Keratinocyte (primary cell): ENCODE measurements at regions not wholly inside any gene's neighbourhood (a gene's known extent, or its start where the extent isn't known, plus 50 kb on each side); places are given as distances from the start of the nearest gene placed in this dataset.

ENCODE experiments used
- DNase-seq: peaks from one replicate; pipeline ENCODE4 v3.0.0-alpha.2; 2011; ENCODE audit warnings: low read depth, missing footprints, low spot score
- FAIRE-seq: peaks from 2 replicates; lab custom pipeline; 2011; peaks lifted over from hg19 to GRCh38; lab: Jason Lieb, UNC
- H2AFZ ChIP-seq: 2 replicates; pipeline ENCODE4 v1.6.0; 2012; ENCODE audit warnings: low read length, control low read depth, inconsistent platforms; ENCODE audit not compliant: control insufficient read depth
- H3K27ac ChIP-seq: 2 replicates; pipeline ENCODE4 v1.5.1; 2011; ENCODE audit warnings: low read length; ENCODE audit not compliant: control insufficient read depth, insufficient read depth
- H3K27me3 ChIP-seq: 3 replicates; pipeline ENCODE4 v1.6.0; 2011; ENCODE audit warnings: low read length; ENCODE audit not compliant: control insufficient read depth, insufficient read depth; ENCODE audit errors: extremely low read depth
- H3K36me3 ChIP-seq, 2 experiments: 2 replicates in 1 of 2; 3 replicates in 1 of 2; pipeline ENCODE4 v1.5.1; 2011; ENCODE audit warnings: low read length in 2 of 2, mild to moderate bottlenecking in 1 of 2; ENCODE audit not compliant: control insufficient read depth in 2 of 2, insufficient read depth in 2 of 2; ENCODE audit errors: extremely low read depth in 1 of 2
- H3K4me1 ChIP-seq: 3 replicates; pipeline ENCODE4 v1.5.1; 2011; ENCODE audit warnings: low read length; ENCODE audit not compliant: control insufficient read depth, insufficient read depth; ENCODE audit errors: extremely low read depth
- H3K4me2 ChIP-seq: 3 replicates; pipeline ENCODE4 v1.6.0; 2011; ENCODE audit warnings: low read depth, low read length; ENCODE audit not compliant: control insufficient read depth, insufficient read depth; ENCODE audit errors: extremely low read depth
- H3K4me3 ChIP-seq, 3 experiments: fragments of 200-600 bp in 1 of 3; sonication (generic) in 1 of 3; 2 replicates in 2 of 3; 3 replicates in 1 of 3; pipeline ENCODE4 v1.5.1; 2011 to 2016; ENCODE audit warnings: low read length in 3 of 3, mild to moderate bottlenecking in 3 of 3, control low read depth in 2 of 3, inconsistent platforms in 1 of 3, low read depth in 1 of 3, mixed read lengths in 1 of 3, mixed run types in 1 of 3, moderate library complexity in 1 of 3; ENCODE audit not compliant: control insufficient read depth in 2 of 3, insufficient read depth in 2 of 3; ENCODE audit errors: extremely low read depth in 1 of 3
- H3K79me2 ChIP-seq: 2 replicates; pipeline ENCODE4 v1.6.0; 2012; ENCODE audit warnings: low read length; ENCODE audit not compliant: control insufficient read depth, insufficient read depth
- H3K9ac ChIP-seq: 3 replicates; pipeline ENCODE4 v1.6.0; 2011; ENCODE audit warnings: low read length; ENCODE audit not compliant: control insufficient read depth, insufficient read depth; ENCODE audit errors: extremely low read depth
- H3K9me1 ChIP-seq: 3 replicates; pipeline ENCODE4 v1.6.0; 2011; ENCODE audit warnings: low read length; ENCODE audit not compliant: control insufficient read depth, insufficient read depth; ENCODE audit errors: extremely low read depth
- H3K9me3 ChIP-seq: 2 replicates; pipeline ENCODE4 v1.5.1; 2012; ENCODE audit warnings: low read depth, low read length; ENCODE audit not compliant: control insufficient read depth
- H4K20me1 ChIP-seq: 3 replicates; pipeline ENCODE4 v1.6.0; 2011; ENCODE audit warnings: low read length; ENCODE audit not compliant: control insufficient read depth, insufficient read depth; ENCODE audit errors: extremely low read depth
- CTCF ChIP-seq, 3 experiments: IDR thresholded peaks in 1 of 3; conservative IDR thresholded peaks in 1 of 3; optimal IDR thresholded peaks in 1 of 3; 2 replicates in 2 of 3; 3 replicates in 1 of 3; pipeline versions ENCODE3 to v1.5.1; 2011; ENCODE audit warnings: low read length in 3 of 3, mild to moderate bottlenecking in 3 of 3, moderate library complexity in 2 of 3, control low read depth in 1 of 3, inconsistent platforms in 1 of 3; ENCODE audit not compliant: insufficient read depth in 2 of 3; ENCODE audit errors: extremely low read depth in 1 of 3
- EZH2 ChIP-seq: IDR thresholded peaks from one replicate; pipeline ENCODE4 v1.6.1; 2012; ENCODE audit warnings: inconsistent platforms, mild to moderate bottlenecking, low read length, moderate library complexity
- dilution Hi-C: fragments of 300-500 bp; cut with MboI; formaldehyde crosslinking; loops from one replicate; pipeline ENCODE4 v1.7.0; 2020; ENCODE audit warnings: low sequenced_read_pairs; ENCODE audit not compliant: extremely low pct_ligation_motif_present

- Histone ChIP-seq H4K20me1 (no peaks in the 10 kb centered on the region), H3K9me1 (no peaks in the 10 kb centered on the region), H3K4me2 (no peak overlapping the region), H3K79me2 (peaks cover 12% of the 10 kb centered on the region), H3K27ac (no peak overlapping the region), H3K9me3 (no peaks in the 10 kb centered on the region), H3K27me3 (no peaks in the 10 kb centered on the region), H3K9ac (no peak overlapping the region), H3K36me3 (no peaks in the 10 kb centered on the region), H3K4me1 (peaks cover 40% of the 10 kb centered on the region), H2AFZ (no peak overlapping the region), H3K4me3 (no peak overlapping the region)
- dilution Hi-C loops: no loop called here
- TF ChIP-seq EZH2 (no peak), CTCF (optimal IDR thresholded peaks at IDR 0.05 in 1 of 3, IDR thresholded peaks at IDR 0.05 in 1 of 3, conservative IDR thresholded peaks at IDR 0.05 in 1 of 3; ENCODE audit: extremely low read depth in 1 of 3, insufficient read depth in 2 of 3, low read length in 3 of 3) (no peak)
- no peak for DNase-seq
- FAIRE-seq: no peak
Measured at GRCh38 chrX:10049236-10049635, 82.1 kb downstream of the CLDN34 start.

- Histone ChIP-seq H3K79me2 (peaks cover 12% of the 10 kb centered on the region), H3K27me3 (no peaks in the 10 kb centered on the region), H3K4me3 (no peak overlapping the region), H3K9me3 (no peaks in the 10 kb centered on the region), H3K4me1 (peaks cover 34% of the 10 kb centered on the region), H3K9ac (no peak overlapping the region), H3K36me3 (no peaks in the 10 kb centered on the region), H2AFZ (no peak overlapping the region), H3K27ac (no peak overlapping the region), H3K4me2 (no peak overlapping the region), H3K9me1 (no peaks in the 10 kb centered on the region), H4K20me1 (no peaks in the 10 kb centered on the region)
- FAIRE-seq (no peak), DNase-seq (no peak)
- TF ChIP-seq CTCF (optimal IDR thresholded peaks at IDR 0.05 in 1 of 3, IDR thresholded peaks at IDR 0.05 in 1 of 3, conservative IDR thresholded peaks at IDR 0.05 in 1 of 3; ENCODE audit: extremely low read depth in 1 of 3, insufficient read depth in 2 of 3, low read length in 3 of 3) (no peak), EZH2 (no peak)
- dilution Hi-C loops: no loop called here
Measured at GRCh38 chrX:10050481-10050880, 83.3 kb downstream of the CLDN34 start.
